22Rv1 (cell line): ENCODE measurements at regions not wholly inside any gene's neighbourhood (a gene's known extent, or its start where the extent isn't known, plus 50 kb on each side); places are given as distances from the start of the nearest gene placed in this dataset.
"Not testable (repeated sequence)": the region's sequence is repeated elsewhere in the genome, so short reads cannot be mapped to it uniquely, and the experiment has no call there.

ENCODE experiments used
- H3K27ac ChIP-seq: fragments of 450-650 bp; 2 replicates; pipeline ENCODE4 v1.5.1; 2017
- CTCF ChIP-seq: fragments of 450-650 bp; IDR thresholded peaks from 2 replicates; pipeline ENCODE4 v1.5.1; 2017; ENCODE audit warnings: mild to moderate bottlenecking
- ZFX ChIP-seq: fragments of 450-650 bp; IDR thresholded peaks from 2 replicates; pipeline ENCODE4 v1.6.1; 2017; ENCODE audit warnings: antibody characterized with exemption, borderline replicate concordance

GRCh38 chr10:61257136-61257535, 196.0 kb downstream of the TMEM26 start:
- TF ChIP-seq ZFX (no peak), CTCF (no peak)
- no peak overlapping the region for H3K27ac ChIP-seq

DNA sequence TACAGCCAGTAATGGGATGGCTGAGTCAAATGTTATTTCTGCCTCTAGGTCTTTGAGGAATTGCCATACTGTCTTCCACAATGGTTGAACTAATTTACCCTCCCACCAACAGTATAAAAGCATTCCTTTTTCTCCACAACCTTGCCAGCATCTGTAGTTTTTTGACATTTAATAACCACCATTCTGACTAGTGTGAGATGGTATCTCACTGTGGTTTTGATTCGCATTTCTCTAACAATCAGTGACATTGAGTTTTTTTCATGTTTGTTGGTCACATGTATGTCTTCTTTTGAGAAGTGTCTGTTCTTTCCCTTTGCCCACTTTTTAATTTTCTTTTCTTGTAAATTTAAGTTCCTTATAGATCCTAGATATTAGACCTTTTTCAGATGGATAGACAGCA, 200.9 kb downstream of the TMEM26 start:
- not testable (repeated sequence) for H3K27ac ChIP-seq

- TF ChIP-seq ZFX, result no peak
- no peak for TF ChIP-seq CTCF
- no peak overlapping the region for H3K27ac ChIP-seq
Observed at GRCh38 chr10:61251089-61251488, 202.1 kb downstream of the TMEM26 start.

- no peak for TF ChIP-seq ZFX
- no peak for TF ChIP-seq CTCF
- no peak overlapping the region for H3K27ac ChIP-seq
Observed at GRCh38 chr10:61250131-61250530, 203.1 kb downstream of the TMEM26 start.

DNA sequence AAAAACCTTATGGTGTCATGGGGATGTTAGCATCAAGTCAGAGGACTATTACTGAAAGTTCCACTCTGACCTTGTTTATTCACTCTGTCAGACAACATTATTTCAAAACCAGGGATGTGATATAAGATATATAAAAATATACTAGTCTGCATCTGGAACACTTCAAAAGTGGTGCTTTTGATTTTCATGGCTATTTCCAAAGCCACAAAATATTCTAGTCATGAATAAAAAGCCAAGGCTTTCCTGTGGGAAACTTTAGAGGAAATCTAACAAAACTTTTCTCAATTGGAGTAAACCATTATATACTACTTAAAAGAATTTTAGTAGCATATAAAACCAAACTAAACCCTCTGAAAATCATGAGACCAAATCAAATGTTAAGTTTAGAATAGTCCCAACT, 205.2 kb downstream of the TMEM26 start:
- TF ChIP-seq ZFX (no peak), CTCF (no peak)
- H3K27ac ChIP-seq, result no peak overlapping the region

DNA sequence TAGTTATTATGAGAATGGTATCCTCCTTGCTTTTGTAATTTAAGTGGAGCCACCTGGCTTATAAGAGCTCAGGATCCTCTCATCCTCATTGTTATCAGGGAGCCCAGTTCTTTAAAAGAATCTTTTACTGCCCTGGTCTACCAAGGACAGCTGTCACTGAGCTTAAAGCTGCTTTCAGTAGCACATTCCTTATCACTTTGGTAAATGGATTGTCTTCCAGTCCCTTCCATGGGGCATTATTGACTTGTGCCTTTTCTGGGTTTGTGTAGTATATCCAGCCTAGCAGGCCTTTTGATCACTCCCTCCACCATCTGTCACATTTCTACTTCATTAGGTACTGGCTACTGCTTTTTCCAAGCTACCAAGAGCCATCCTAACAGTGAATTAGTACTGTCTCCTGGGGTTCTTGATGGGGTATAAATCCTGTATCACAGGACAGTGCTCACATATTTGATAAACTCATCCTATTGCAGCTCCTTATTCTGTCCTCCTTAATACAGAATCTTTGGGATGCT, 208.9 kb downstream of the TMEM26 start:
- TF ChIP-seq CTCF (no peak), ZFX (no peak)
- H3K27ac ChIP-seq, result no peak overlapping the region

DNA sequence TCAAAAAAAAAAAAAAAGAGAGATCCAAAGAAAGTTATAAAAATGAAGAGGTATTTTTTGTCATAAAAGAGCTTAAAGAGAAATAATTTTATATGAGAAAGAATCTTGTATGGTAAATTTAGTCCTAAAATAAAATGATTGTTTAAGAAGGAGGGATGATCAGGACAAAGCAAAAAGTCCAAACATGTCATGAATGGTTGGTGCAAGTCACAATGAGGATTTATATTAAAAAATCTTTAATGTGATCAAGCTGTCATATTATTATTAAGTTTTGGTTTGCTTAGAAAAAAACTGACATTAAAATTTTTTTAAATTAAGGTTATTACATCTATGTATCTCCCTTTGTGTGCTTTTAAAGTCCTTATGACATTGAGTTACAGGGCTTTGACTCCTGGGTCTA, 220.4 kb downstream of the TMEM26 start:
- TF ChIP-seq CTCF (no peak), ZFX (no peak)
- H3K27ac ChIP-seq, result no peak overlapping the region

GRCh38 chr10:61225939-61226338, 227.2 kb downstream of the TMEM26 start:
- TF ChIP-seq ZFX (no peak), CTCF (no peak)
- no peak overlapping the region for H3K27ac ChIP-seq
